ENCODE measurements at regions not wholly inside any gene's neighbourhood (a gene's known extent, or its start where the extent isn't known, plus 50 kb on each side); places are given as distances from the start of the nearest gene placed in this dataset.
"Not testable (repeated sequence)": the region's sequence is repeated elsewhere in the genome, so short reads cannot be mapped to it uniquely, and the experiment has no call there.

GRCh38 chr10:124176349-124177179 is 83.2 kb upstream of the CHST15 start:
- no peak for DNase-seq

- DNase-seq = no peak
Measured at GRCh38 chr10:124175701-124176348, 82.4 kb upstream of the CHST15 start.

- no peak for DNase-seq
Measured at GRCh38 chr10:124174673-124175645, 81.6 kb upstream of the CHST15 start.

GRCh38 chr10:124174071-124174566 is 80.7 kb upstream of the CHST15 start:
- no peak for DNase-seq

- no peak for DNase-seq
Measured at GRCh38 chr10:124173298-124173900, 80.0 kb upstream of the CHST15 start.

GRCh38 chr10:124172181-124172916 is 79.0 kb upstream of the CHST15 start:
- DNase-seq = no peak

GRCh38 chr10:124171561-124171960 is 78.2 kb upstream of the CHST15 start:
- no peak for DNase-seq

- no peak for DNase-seq
Measured at GRCh38 chr10:124170631-124171030, 77.2 kb upstream of the CHST15 start.

GRCh38 chr10:124168991-124169802 is 75.8 kb upstream of the CHST15 start:
- no peak for DNase-seq

- no peak for DNase-seq
Measured at GRCh38 chr10:124168581-124168980, 75.2 kb upstream of the CHST15 start.

GRCh38 chr10:124167925-124168324 is 74.5 kb upstream of the CHST15 start:
- not testable (repeated sequence) for DNase-seq

GRCh38 chr10:124166431-124167125 is 73.2 kb upstream of the CHST15 start:
- no peak for DNase-seq

GRCh38 chr10:124165827-124166226 is 72.4 kb upstream of the CHST15 start:
- DNase-seq = no peak

- no peak for DNase-seq
Measured at GRCh38 chr10:124165311-124165710, 71.9 kb upstream of the CHST15 start.

- DNase-seq = no peak
Measured at GRCh38 chr10:124164264-124164663, 70.9 kb upstream of the CHST15 start.

GRCh38 chr10:124162774-124163354 is 69.5 kb upstream of the CHST15 start:
- no peak for DNase-seq

GRCh38 chr10:124162136-124162535 is 68.7 kb upstream of the CHST15 start:
- no peak for DNase-seq

GRCh38 chr10:124161601-124162000 is 68.2 kb upstream of the CHST15 start:
- DNase-seq = no peak

GRCh38 chr10:124160943-124161582 is 67.7 kb upstream of the CHST15 start:
- no peak for DNase-seq

Data from stimulated activated CD4-positive, alpha-beta T cell treated with anti-CD3 and anti-CD28 coated beads, Interleukin-12 subunit alpha, Interleukin-12 subunit beta, amount 100 ng/mL, for 4 hours (primary cell).